ENCODE measurements at regions not wholly inside any gene's neighbourhood (a gene's known extent, or its start where the extent isn't known, plus 50 kb on each side); places are given as distances from the start of the nearest gene placed in this dataset.

GRCh38 chr7:110600956-110601355 lies 490.0 kb upstream of the LRRN3 start:
- intact Hi-C loops (cut with DNase I): no loop called here
- H3K9me3 ChIP-seq: no peaks in the 10 kb centered on the region
- H3K36me3 ChIP-seq: no peaks in the 10 kb centered on the region
- ATAC-seq: no peak
- no peaks in the 10 kb centered on the region for H3K27me3 ChIP-seq
- no peak for DNase-seq
- 86 to 91% methylated on average over 5 of the region's 5 CpGs for WGBS, 2 donors
- no peaks in the 10 kb centered on the region for H3K4me1 ChIP-seq
- H3K4me3 ChIP-seq: no peak overlapping the region
- no peak for FAIRE-seq
- no peak overlapping the region for H3K27ac ChIP-seq
- TF ChIP-seq CTCF (IDR thresholded peaks at IDR 0.05): no peak

GRCh38 chr7:110601710-110602109 lies 489.2 kb upstream of the LRRN3 start:
- Histone ChIP-seq H3K27me3 (no peaks in the 10 kb centered on the region), H3K27ac (no peak overlapping the region), H3K4me3 (no peak overlapping the region), H3K4me1 (no peaks in the 10 kb centered on the region), H3K36me3 (no peaks in the 10 kb centered on the region), H3K9me3 (no peaks in the 10 kb centered on the region)
- no peak for ATAC-seq
- no peak for DNase-seq
- TF ChIP-seq CTCF (IDR thresholded peaks at IDR 0.05): no peak
- 60 to 71% methylated on average over 1 of the region's 1 CpG for WGBS, 2 donors
- intact Hi-C loops (cut with DNase I): no loop called here
- no peak for FAIRE-seq

- DNase-seq: no peak
- no peak for FAIRE-seq
- no peaks in the 10 kb centered on the region for H3K4me1 ChIP-seq
- no peaks in the 10 kb centered on the region for H3K9me3 ChIP-seq
- H3K27me3 ChIP-seq: no peaks in the 10 kb centered on the region
- 66 to 82% methylated on average over 4 of the region's 4 CpGs for WGBS, 2 donors
- no peak for TF ChIP-seq CTCF (IDR thresholded peaks at IDR 0.05)
- no peak overlapping the region for H3K27ac ChIP-seq
- H3K4me3 ChIP-seq: no peak overlapping the region
- no peak for ATAC-seq
- intact Hi-C loops (cut with DNase I): no loop called here
- H3K36me3 ChIP-seq: no peaks in the 10 kb centered on the region
These were observed 486.7 kb upstream of the LRRN3 start for GRCh38 chr7:110604206-110604605.

GRCh38 chr7:110604885-110605284 lies 486.0 kb upstream of the LRRN3 start:
- DNase-seq: no peak
- Histone ChIP-seq H3K4me3 (no peak overlapping the region), H3K4me1 (no peaks in the 10 kb centered on the region), H3K36me3 (no peaks in the 10 kb centered on the region), H3K27ac (no peak overlapping the region), H3K27me3 (no peaks in the 10 kb centered on the region), H3K9me3 (no peaks in the 10 kb centered on the region)
- no peak for FAIRE-seq
- intact Hi-C loops (cut with DNase I): no loop called here
- ATAC-seq: no peak
- TF ChIP-seq CTCF (IDR thresholded peaks at IDR 0.05): no peak

GRCh38 chr7:110607050-110607857 lies 483.7 kb upstream of the LRRN3 start:
- H3K9me3 ChIP-seq: no peaks in the 10 kb centered on the region
- FAIRE-seq (no peak), ATAC-seq (no peak), DNase-seq (no peak)
- intact Hi-C loops (cut with DNase I): no loop called here
- no peak overlapping the region for H3K4me3 ChIP-seq
- no peak for TF ChIP-seq CTCF (IDR thresholded peaks at IDR 0.05)
- no peaks in the 10 kb centered on the region for H3K4me1 ChIP-seq
- no peaks in the 10 kb centered on the region for H3K27me3 ChIP-seq
- H3K36me3 ChIP-seq: no peaks in the 10 kb centered on the region
- H3K27ac ChIP-seq: no peak overlapping the region
- WGBS, 2 donors: 89% methylated on average over 4 of the region's 4 CpGs

Measured in pancreas (tissue), 10 donors.